ENCODE measurements at regions not wholly inside any gene's neighbourhood (a gene's known extent, or its start where the extent isn't known, plus 50 kb on each side); places are given as distances from the start of the nearest gene placed in this dataset.

GRCh38 chr11:39630365-39630764, 1829.1 kb downstream of the LRRC4C start:
- TF ChIP-seq POLR2A (IDR thresholded peaks at IDR 0.05; ENCODE audit: low read depth, low read length) (no peak), CTCF (IDR thresholded peaks at IDR 0.05 in 2 of 3, conservative IDR thresholded peaks at IDR 0.05 in 1 of 3; ENCODE audit: control insufficient read depth in 2 of 3, extremely low read depth in 1 of 3, insufficient read depth in 1 of 3, low read depth in 3 of 3, low read length in 3 of 3) (no peak), RFX5 (IDR thresholded peaks at IDR 0.05; ENCODE audit: low read depth, low read length) (no peak), SUZ12 (IDR thresholded peaks at IDR 0.05; ENCODE audit: unreplicated experiment) (no peak), TAF1 (IDR thresholded peaks at IDR 0.05; ENCODE audit: borderline replicate concordance, low read depth, low read length) (no peak), FOS (IDR thresholded peaks at IDR 0.05; ENCODE audit: borderline replicate concordance, extremely low read depth, insufficient read length) (no peak), YY1 (IDR thresholded peaks at IDR 0.05; ENCODE audit: low read depth, low read length) (no peak)
